Astrocyte (in vitro differentiated cells and primary cell): ENCODE measurements at regions not wholly inside any gene's neighbourhood (a gene's known extent, or its start where the extent isn't known, plus 50 kb on each side); places are given as distances from the start of the nearest gene placed in this dataset.
"Not testable (repeated sequence)": the region's sequence is repeated elsewhere in the genome, so short reads cannot be mapped to it uniquely, and the experiment has no call there.

Experiments used
- DNase-seq: peaks from one replicate; pipeline ENCODE4 v3.0.0-alpha.2; 2010; ENCODE audit warnings: low read depth
- FAIRE-seq: peaks from 2 replicates; lab custom pipeline; 2011; peaks lifted over from hg19 to GRCh38; lab: Jason Lieb, UNC
- H2AFZ ChIP-seq: 2 replicates; pipeline ENCODE4 v1.6.0; 2012; ENCODE audit warnings: low read depth, low read length, inconsistent platforms
- H3K27ac ChIP-seq: 2 replicates; pipeline ENCODE4 v1.5.1; 2011; ENCODE audit warnings: low read depth, low read length, inconsistent platforms
- H3K27me3 ChIP-seq: 2 replicates; pipeline ENCODE4 v1.6.0; 2011; ENCODE audit warnings: low read length, inconsistent platforms; ENCODE audit not compliant: insufficient read depth
- H3K36me3 ChIP-seq: 2 replicates; pipeline ENCODE4 v1.5.1; 2011; ENCODE audit warnings: low read length, inconsistent platforms; ENCODE audit not compliant: insufficient read depth
- H3K4me1 ChIP-seq: 2 replicates; pipeline ENCODE4 v1.5.1; 2011; ENCODE audit warnings: low read length, inconsistent platforms; ENCODE audit not compliant: insufficient read depth
- H3K4me2 ChIP-seq: 2 replicates; pipeline ENCODE4 v1.6.0; 2012; ENCODE audit warnings: low read length, inconsistent platforms
- H3K4me3 ChIP-seq: 2 replicates; pipeline ENCODE4 v1.5.1; 2011; ENCODE audit warnings: low read depth, mild to moderate bottlenecking, low read length, inconsistent platforms; ENCODE audit not compliant: insufficient read depth
- H3K79me2 ChIP-seq: 2 replicates; pipeline ENCODE4 v1.6.0; 2012; ENCODE audit warnings: mild to moderate bottlenecking, low read length, inconsistent platforms; ENCODE audit not compliant: insufficient read depth
- H3K9ac ChIP-seq: 2 replicates; pipeline ENCODE4 v1.6.0; 2012; ENCODE audit warnings: mild to moderate bottlenecking, low read length, inconsistent platforms
- H3K9me3 ChIP-seq: 2 replicates; pipeline ENCODE4 v1.5.1; 2012; ENCODE audit warnings: low read depth, mild to moderate bottlenecking, low read length, inconsistent platforms; ENCODE audit not compliant: insufficient read depth
- H4K20me1 ChIP-seq: 2 replicates; pipeline ENCODE4 v1.6.0; 2012; ENCODE audit warnings: low read length, inconsistent platforms; ENCODE audit not compliant: insufficient read depth
- H3K27ac Mint-ChIP-seq: one replicate; pipeline ENCODE4 v1.8.0; 2021; ENCODE audit warnings: mild to moderate bottlenecking, mixed read lengths; ENCODE audit not compliant: unreplicated experiment
- H3K27me3 Mint-ChIP-seq: one replicate; pipeline ENCODE4 v1.8.0; 2021; ENCODE audit warnings: low read depth, mixed read lengths; ENCODE audit not compliant: unreplicated experiment
- H3K36me3 Mint-ChIP-seq: one replicate; pipeline ENCODE4 v1.8.0; 2021; ENCODE audit warnings: low read depth, mixed read lengths; ENCODE audit not compliant: unreplicated experiment
- H3K4me1 Mint-ChIP-seq: one replicate; pipeline ENCODE4 v1.8.0; 2021; ENCODE audit warnings: low read depth, mixed read lengths; ENCODE audit not compliant: unreplicated experiment
- H3K4me3 Mint-ChIP-seq: one replicate; pipeline ENCODE4 v1.8.0; 2021; ENCODE audit warnings: mild to moderate bottlenecking, moderate library complexity, mixed read lengths; ENCODE audit not compliant: unreplicated experiment
- H3K9me3 Mint-ChIP-seq: one replicate; pipeline ENCODE4 v1.8.0; 2021; ENCODE audit warnings: mild to moderate bottlenecking, mixed read lengths; ENCODE audit not compliant: unreplicated experiment

GRCh38 chr7:73204898-73205297 lies 103.7 kb downstream of the NSUN5 start:
- H3K27me3 ChIP-seq, H3K79me2 ChIP-seq, H4K20me1 ChIP-seq, H3K4me1 ChIP-seq, H3K4me3 Mint-ChIP-seq, H3K9ac ChIP-seq, H3K36me3 Mint-ChIP-seq, H3K4me2 ChIP-seq, H3K9me3 Mint-ChIP-seq, H3K9me3 ChIP-seq, H3K4me3 ChIP-seq, H3K27me3 Mint-ChIP-seq, H3K36me3 ChIP-seq, H3K4me1 Mint-ChIP-seq, H2AFZ ChIP-seq, FAIRE-seq: not testable (repeated sequence)
- peak overlapping the region; percentile 52 for H3K27ac ChIP-seq
- H3K27ac Mint-ChIP-seq, result peak overlapping the region; percentile 9
- DNase-seq, result peak; percentile 94

DNA sequence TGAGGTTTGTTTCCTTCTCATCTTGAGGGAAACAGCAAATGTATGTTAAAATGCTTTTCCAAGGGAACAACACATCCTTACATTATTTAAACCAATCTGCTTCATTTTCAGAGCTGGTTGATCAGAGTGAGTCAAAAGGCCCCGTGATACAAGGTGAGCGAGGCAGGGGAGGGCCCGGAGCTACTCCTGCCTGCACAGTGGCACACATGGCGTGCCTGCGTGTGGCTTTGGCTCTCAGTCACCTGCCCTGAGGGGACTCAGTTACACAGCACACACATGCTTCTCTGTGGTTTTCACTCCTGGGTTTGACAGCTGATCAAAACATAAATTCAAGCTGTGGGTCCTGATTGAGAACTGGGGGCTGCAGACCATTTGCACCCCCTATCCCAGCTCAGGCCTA lies 105.3 kb downstream of the NSUN5 start:
- H3K4me3 ChIP-seq, H3K27me3 Mint-ChIP-seq, H3K4me1 Mint-ChIP-seq, H3K9me3 Mint-ChIP-seq, H3K4me1 ChIP-seq, H3K4me2 ChIP-seq, FAIRE-seq, H3K27ac Mint-ChIP-seq, H2AFZ ChIP-seq, H3K4me3 Mint-ChIP-seq, H3K36me3 ChIP-seq, H3K27me3 ChIP-seq, H3K27ac ChIP-seq, H3K9me3 ChIP-seq, H4K20me1 ChIP-seq, H3K36me3 Mint-ChIP-seq, H3K79me2 ChIP-seq, DNase-seq, H3K9ac ChIP-seq: not testable (repeated sequence)

- H3K79me2 ChIP-seq, FAIRE-seq, H3K4me1 Mint-ChIP-seq, DNase-seq, H3K36me3 Mint-ChIP-seq, H3K27ac Mint-ChIP-seq, H3K4me3 Mint-ChIP-seq, H3K4me2 ChIP-seq, H4K20me1 ChIP-seq, H3K9me3 ChIP-seq, H3K27ac ChIP-seq, H3K4me3 ChIP-seq, H3K27me3 Mint-ChIP-seq, H3K9me3 Mint-ChIP-seq, H3K9ac ChIP-seq, H3K27me3 ChIP-seq, H2AFZ ChIP-seq, H3K4me1 ChIP-seq, H3K36me3 ChIP-seq: not testable (repeated sequence)
These were observed 107.4 kb downstream of the NSUN5 start for GRCh38 chr7:73201264-73201663.

DNA sequence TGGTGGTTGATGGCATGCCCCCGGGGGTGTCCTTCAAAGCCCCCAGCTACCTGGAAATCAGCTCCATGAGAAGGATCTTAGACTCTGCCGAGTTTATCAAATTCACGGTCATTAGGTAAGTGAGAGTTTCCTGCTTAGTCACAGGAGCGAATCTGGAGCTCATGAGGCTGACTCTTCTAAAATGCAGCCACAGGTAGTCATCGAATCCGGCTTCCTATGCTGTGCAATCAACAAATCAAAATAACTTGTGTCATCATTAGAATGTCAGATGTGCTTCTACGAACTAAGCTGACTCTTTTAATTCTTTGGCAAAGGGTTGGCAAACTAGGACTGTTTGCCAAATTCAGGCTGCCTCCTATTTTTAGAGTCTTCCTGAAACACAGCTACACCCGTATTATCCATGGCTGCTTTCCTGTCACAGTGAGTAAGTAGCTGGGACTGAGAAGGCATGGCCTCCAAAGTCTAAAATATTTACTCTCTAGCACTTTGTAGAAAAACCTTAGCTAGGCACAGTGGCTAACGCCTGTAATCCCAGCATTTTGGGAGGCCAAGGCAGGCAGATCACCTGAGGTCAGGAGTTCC lies 108.0 kb downstream of the NSUN5 start:
- H3K4me2 ChIP-seq, H3K36me3 Mint-ChIP-seq, H3K79me2 ChIP-seq, H3K4me3 Mint-ChIP-seq, H3K27me3 Mint-ChIP-seq, H4K20me1 ChIP-seq, H3K9ac ChIP-seq, H3K4me1 ChIP-seq, H2AFZ ChIP-seq, H3K27ac Mint-ChIP-seq, H3K9me3 ChIP-seq, H3K27ac ChIP-seq, H3K4me1 Mint-ChIP-seq, H3K27me3 ChIP-seq, H3K9me3 Mint-ChIP-seq, H3K36me3 ChIP-seq, H3K4me3 ChIP-seq, DNase-seq, FAIRE-seq: not testable (repeated sequence)

DNA sequence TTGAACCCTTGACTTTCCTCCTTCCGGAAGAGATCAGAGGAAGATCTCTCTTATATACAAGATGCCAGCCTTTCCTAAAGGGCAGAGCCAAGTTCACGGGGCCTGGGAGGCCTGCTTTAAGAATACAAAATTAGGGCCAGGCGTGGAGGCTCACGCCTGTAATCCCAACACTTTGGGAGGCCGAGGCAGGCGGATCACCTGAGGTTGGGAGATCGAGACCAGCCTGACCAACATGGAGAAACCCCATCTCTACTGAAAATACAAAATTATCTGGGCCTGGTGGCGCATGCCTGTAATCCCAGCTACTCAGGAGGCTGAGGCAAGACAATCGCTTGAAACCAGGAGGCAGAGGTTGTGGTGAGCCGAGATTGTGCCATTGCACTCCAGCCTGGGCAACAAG lies 108.2 kb upstream of the SPDYE9 start:
- not testable (repeated sequence) for H3K4me1 Mint-ChIP-seq, H3K9me3 Mint-ChIP-seq, H3K4me2 ChIP-seq, H3K4me1 ChIP-seq, H3K27me3 ChIP-seq, H3K36me3 Mint-ChIP-seq, H2AFZ ChIP-seq, H3K27me3 Mint-ChIP-seq, H4K20me1 ChIP-seq, FAIRE-seq, H3K27ac ChIP-seq, H3K4me3 ChIP-seq, DNase-seq, H3K79me2 ChIP-seq, H3K9ac ChIP-seq, H3K9me3 ChIP-seq, H3K4me3 Mint-ChIP-seq, H3K36me3 ChIP-seq, H3K27ac Mint-ChIP-seq

- not testable (repeated sequence) for H3K27ac Mint-ChIP-seq, H3K4me3 Mint-ChIP-seq, H3K27me3 Mint-ChIP-seq, H3K36me3 Mint-ChIP-seq, FAIRE-seq, H3K27ac ChIP-seq, H3K36me3 ChIP-seq, H2AFZ ChIP-seq, H3K4me1 ChIP-seq, H3K9me3 ChIP-seq, H3K4me1 Mint-ChIP-seq, DNase-seq, H3K4me3 ChIP-seq, H3K79me2 ChIP-seq, H3K9me3 Mint-ChIP-seq, H3K9ac ChIP-seq, H4K20me1 ChIP-seq, H3K4me2 ChIP-seq, H3K27me3 ChIP-seq
These were observed 104.8 kb upstream of the SPDYE9 start for GRCh38 chr7:73190483-73191155.
